ENCODE measurements at regions not wholly inside any gene's neighbourhood (a gene's known extent, or its start where the extent isn't known, plus 50 kb on each side); places are given as distances from the start of the nearest gene placed in this dataset.
"Not testable (repeated sequence)": the region's sequence is repeated elsewhere in the genome, so short reads cannot be mapped to it uniquely, and the experiment has no call there.

- no peak for DNase-seq
These were observed 280.5 kb downstream of the TLL1 start for GRCh38 chr4:166153548-166153947.

- DNase-seq, result no peak
These were observed 289.3 kb downstream of the TLL1 start for GRCh38 chr4:166162327-166162726.

DNA sequence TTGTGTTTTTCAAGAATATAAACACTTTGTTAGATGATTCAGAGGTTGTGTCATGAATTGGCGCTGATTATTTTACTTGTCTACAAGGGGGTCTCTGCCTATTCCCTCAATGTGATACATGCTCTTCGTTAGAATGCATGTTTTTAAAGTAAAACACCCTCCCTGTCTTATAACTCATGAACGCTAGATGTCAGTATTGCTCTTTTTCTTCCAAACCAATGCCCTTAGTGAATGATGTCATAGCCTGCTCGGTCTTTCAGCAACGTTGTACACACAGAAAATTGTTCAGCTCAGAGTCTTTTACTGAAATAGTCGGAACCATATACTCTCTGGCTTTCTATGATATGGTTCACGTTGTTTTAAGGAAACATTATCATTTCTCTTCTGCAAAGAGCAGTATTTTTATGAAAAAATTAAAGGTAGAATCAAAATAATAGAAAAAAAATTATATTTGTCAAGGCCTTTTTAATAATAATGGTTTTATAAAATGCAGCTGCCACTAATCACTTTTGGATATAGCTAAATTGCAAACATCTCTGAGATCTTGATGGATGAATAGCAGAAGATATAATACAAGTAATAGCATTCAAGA, 292.9 kb downstream of the TLL1 start:
- DNase-seq, result peak; percentile 25

- no peak for DNase-seq
These were observed 296.1 kb downstream of the TLL1 start for GRCh38 chr4:166169111-166169510.

GRCh38 chr4:166172619-166173018, 299.6 kb downstream of the TLL1 start:
- no peak for DNase-seq

DNA sequence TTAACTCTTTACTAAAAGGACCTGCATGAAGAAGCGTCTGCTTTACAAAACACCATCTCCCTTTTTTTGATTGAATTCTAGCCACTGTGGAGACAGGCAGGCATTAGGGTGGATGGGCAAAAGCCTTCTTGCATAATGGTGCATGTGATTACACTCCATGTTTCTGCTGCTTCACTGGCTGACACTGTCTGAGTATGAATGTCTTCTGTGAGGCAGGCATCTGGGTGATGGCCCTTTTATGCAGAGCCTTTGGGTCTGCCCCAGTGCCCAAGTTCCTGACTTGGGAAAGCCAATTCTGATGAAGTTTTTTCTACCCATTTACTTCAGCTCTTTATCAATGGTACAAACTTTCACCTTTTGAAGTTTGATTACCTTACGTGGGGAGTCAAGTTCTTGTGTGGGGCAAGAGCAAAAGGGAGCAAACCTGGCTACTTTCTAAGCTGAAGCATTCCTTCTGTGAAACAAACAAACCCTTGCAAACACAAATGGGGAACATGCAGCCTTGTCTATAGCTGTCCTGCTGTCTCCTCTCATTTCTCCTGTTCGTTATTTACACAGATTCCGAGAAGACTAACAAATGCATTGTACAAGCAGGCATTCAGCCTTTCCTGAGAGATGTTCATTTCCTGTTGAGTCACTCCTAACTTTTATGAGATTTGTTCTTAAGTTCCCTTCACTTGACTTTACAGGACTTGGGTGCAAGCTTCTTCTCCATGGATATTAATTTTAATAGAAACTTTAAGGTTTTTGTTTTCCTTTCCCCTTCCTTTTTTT, 301.9 kb downstream of the TLL1 start:
- peak; percentile 0 for DNase-seq

DNA sequence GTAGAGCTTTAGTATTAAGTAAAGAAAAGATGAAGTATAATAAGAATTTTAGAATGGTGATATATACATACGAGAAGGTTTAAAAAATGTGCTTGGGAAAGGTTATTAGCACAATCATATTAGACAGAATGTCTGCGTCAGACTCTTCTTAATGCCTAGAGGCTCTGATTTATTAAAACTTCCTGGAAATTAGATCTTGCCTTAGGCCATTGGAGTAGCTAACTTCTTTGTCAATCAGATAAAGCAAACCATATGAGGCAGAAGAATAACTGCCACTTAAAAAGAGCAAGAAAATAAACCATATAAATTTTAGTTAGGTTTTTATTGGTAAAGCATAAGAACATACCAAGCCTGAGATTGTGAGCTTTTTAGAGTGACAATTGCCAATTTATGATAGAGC, 309.1 kb downstream of the TLL1 start:
- no peak for DNase-seq

GRCh38 chr4:166195101-166195500, 322.1 kb downstream of the TLL1 start:
- DNase-seq, result no peak

- DNase-seq, result no peak
These were observed 324.1 kb downstream of the TLL1 start for GRCh38 chr4:166197166-166197565.

- no peak for DNase-seq
These were observed 325.0 kb downstream of the TLL1 start for GRCh38 chr4:166198041-166198440.

- no peak for DNase-seq
These were observed 325.7 kb downstream of the TLL1 start for GRCh38 chr4:166198516-166199310.

- no peak for DNase-seq
These were observed 330.0 kb downstream of the TLL1 start for GRCh38 chr4:166202991-166203390.

DNA sequence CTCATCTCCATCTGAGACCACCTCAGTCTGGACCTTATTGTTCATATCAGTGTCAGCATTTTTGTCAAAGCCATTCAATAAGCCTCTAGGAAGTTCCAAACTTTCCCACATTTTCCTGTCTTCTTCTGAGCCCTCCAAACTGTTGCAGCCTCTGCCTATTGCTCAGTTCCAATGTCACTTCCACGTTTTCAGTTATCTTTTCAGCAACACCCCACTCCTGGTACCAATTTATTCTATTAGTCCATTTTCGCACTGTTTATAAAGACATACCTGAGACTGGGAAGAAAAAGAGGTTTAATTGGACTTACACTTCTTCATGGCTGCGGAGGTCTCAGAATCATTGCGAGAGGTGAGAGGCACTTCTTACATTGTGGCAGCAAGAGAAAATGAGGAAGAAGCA, 339.3 kb downstream of the TLL1 start:
- DNase-seq, result not testable (repeated sequence)

- no peak for DNase-seq
These were observed 349.2 kb downstream of the TLL1 start for GRCh38 chr4:166222271-166222670.

GRCh38 chr4:166228112-166228511, 355.1 kb downstream of the TLL1 start:
- no peak for DNase-seq

GRCh38 chr4:166229799-166230198, 356.8 kb downstream of the TLL1 start:
- no peak for DNase-seq

- no peak for DNase-seq
These were observed 357.8 kb downstream of the TLL1 start for GRCh38 chr4:166230841-166231240.

DNA sequence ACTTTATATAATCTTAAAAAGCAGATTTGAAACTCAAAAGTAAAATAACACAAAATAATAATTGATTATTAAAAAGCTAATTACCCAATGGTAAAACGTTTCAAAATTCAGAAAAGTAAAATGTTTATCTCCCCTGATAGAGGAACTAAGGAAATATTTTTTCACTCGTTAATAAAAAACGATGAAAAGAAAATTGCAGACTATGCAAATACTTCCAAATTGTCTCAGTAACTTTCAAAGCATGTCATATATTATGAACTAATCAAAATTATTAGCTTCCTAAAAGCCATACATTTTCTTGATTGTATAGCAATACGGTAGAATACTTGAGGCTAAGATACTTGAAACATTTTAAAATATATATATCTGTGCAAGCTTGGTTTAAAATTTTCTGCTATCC, 366.3 kb downstream of the TLL1 start:
- DNase-seq, result no peak

DNA sequence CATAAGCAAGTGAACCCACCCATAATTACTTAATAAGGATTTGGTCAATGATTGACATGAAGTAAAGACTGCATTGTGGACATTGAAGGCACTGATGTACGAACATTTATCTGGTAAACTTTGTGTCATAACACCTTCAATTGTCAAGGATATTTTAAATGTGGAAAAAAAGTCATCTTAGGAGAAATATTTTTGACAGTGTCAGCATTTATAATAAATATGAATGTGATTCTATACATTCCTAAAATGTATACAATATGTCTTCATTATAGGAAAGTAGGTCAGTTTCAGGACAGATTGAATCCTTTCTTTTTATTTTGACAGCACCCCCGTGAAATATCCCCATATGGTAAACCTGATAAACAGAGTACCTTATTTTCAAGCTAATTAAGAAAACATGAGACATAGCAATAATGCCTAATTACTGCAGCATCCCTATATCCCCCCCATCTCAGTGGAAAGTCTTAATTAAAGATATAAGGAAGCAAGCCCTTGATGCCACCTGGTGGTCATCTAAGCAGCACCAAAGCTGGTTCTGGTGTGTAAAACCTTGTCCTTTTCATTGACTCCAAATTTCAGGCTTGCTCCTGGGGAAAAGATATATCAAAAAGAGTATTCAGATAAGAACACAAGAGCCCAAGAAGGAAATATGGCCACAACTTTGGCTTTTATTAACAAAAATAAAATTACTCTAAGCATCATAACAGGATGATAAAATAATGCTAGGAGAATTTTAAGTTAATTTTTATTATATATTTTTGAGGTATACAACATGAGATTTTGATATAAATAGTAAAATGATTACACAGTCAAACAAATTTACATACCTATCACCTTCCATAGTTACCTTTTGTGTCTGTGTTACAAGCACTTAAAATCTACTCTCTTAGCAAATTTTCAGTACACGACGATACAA, 379.7 kb downstream of the TLL1 start:
- no peak for DNase-seq

DNA sequence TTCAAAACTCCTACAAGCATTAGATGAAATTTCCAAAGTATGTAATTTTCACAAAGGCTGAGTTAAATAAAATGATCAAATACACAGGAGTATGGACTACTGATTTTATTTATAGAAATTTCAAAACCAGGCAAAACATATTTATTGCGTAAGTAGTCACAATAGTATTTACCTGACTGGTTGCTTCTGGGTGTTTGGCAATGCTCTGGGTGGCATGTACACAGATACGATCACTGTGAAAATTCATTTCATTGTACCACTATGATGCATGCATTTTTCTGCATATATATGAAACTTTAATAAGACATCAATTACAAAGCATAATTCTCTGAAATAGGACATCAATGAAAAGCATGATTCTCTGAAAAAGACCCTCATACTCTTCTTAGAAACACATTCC, 384.2 kb downstream of the TLL1 start:
- no peak for DNase-seq

DNA sequence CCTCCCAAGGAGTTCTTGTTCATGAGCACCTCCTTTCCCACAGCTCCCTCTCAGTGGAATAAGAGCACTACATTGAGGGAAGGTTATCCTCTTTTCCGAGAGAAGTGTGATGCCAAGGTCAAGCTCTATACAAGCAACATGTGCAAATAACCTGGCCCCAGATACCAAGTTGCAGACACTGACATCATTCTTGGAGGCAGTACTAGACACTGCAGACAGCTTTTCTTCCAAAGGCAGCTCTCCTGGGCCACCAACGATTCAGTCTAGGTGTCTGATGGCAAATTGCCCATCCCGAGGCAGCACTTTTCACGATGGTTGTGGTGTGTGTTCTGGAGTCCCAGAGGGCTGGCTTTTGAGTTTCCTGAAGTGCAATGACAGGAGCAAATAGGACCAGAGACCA, 384.9 kb downstream of the TLL1 start:
- DNase-seq, result no peak

GRCh38 chr4:166259081-166259480, 386.0 kb downstream of the TLL1 start:
- DNase-seq, result no peak

Data from amniotic stem cell (primary cell).